ENCODE measurements at regions not wholly inside any gene's neighbourhood (a gene's known extent, or its start where the extent isn't known, plus 50 kb on each side); places are given as distances from the start of the nearest gene placed in this dataset.

DNA sequence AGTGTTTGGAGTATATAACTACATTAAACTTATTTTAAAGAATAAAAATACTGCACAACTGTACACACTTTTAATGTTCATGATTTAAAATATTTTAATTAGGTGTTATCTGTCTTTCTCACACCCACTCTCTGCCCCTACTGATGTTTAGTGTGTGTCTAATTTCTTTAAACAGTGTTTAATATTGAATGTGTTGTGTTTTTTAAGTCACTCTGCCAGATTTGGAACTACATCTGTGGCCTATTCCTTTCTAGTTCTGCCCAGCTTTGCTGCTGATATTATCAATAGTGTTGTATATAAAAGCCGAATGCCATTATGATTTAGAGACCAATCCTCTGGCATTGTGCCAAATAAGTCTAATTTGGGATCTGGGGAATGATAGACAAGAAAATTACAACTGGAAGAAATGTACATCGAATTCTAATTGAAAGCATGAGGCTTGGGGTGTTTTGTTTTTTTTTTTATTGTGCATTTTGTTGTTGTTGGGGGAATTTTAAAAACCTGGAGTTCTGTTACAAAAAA lies 398.0 kb downstream of the CPS1 start:
- TF ChIP-seq, protein P1, sequence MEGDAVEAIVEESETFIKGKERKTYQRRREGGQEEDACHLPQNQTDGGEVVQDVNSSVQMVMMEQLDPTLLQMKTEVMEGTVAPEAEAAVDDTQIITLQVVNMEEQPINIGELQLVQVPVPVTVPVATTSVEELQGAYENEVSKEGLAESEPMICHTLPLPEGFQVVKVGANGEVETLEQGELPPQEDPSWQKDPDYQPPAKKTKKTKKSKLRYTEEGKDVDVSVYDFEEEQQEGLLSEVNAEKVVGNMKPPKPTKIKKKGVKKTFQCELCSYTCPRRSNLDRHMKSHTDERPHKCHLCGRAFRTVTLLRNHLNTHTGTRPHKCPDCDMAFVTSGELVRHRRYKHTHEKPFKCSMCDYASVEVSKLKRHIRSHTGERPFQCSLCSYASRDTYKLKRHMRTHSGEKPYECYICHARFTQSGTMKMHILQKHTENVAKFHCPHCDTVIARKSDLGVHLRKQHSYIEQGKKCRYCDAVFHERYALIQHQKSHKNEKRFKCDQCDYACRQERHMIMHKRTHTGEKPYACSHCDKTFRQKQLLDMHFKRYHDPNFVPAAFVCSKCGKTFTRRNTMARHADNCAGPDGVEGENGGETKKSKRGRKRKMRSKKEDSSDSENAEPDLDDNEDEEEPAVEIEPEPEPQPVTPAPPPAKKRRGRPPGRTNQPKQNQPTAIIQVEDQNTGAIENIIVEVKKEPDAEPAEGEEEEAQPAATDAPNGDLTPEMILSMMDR (IDR thresholded peaks at IDR 0.05; ENCODE audit: low read depth, low read length, missing control alignments) = no peak
- DNase-seq (ENCODE audit: extremely low read depth, low read depth) = no peak
- H3K4me3 ChIP-seq (replicated peaks; ENCODE audit: low read depth, low read length) = no peak overlapping the region

DNA sequence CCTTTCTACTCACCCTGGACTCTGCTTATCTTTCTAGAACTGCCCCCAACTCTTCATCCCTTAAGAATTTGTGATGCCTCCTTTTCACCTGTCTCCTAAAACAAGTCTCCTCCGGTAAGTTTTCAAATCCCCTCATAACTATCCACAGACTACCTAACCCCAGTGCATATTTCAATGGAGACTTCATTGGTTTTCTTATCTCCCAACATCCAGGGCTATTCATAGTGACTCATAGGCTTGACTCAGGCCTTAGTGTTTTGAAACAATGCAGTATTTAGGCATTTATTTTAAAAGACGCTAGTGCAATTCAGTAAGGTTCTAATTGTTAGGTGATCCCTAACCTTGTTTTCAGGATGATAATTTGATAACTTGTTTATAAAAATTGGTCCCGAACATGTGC lies 399.2 kb downstream of the CPS1 start:
- TF ChIP-seq, protein P1 (IDR thresholded peaks at IDR 0.05; ENCODE audit: low read depth, low read length, missing control alignments) = no peak
- no peak overlapping the region for H3K4me3 ChIP-seq (replicated peaks; ENCODE audit: low read depth, low read length)
- no peak for DNase-seq (ENCODE audit: extremely low read depth, low read depth)

DNA sequence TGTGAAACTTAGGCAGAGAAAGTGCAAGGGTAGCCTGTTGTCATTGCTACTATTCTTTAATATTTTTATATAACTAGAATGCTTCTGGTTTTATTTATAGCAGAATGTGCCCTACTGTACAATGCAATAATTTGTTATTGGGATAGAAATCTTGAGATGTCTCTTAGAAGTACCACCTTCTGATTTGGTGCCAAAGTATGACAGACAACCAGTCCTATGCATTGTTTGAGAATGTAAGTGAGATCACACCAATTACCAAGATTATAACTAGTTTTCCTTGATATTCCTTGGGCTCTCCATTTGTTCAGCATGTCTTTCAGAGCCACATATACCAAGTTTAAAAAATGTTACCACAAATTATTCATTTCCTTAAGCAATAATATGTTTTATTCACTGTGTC lies 399.7 kb downstream of the CPS1 start:
- no peak for DNase-seq (ENCODE audit: extremely low read depth, low read depth)
- TF ChIP-seq, protein P1 (IDR thresholded peaks at IDR 0.05; ENCODE audit: low read depth, low read length, missing control alignments) = no peak

DNA sequence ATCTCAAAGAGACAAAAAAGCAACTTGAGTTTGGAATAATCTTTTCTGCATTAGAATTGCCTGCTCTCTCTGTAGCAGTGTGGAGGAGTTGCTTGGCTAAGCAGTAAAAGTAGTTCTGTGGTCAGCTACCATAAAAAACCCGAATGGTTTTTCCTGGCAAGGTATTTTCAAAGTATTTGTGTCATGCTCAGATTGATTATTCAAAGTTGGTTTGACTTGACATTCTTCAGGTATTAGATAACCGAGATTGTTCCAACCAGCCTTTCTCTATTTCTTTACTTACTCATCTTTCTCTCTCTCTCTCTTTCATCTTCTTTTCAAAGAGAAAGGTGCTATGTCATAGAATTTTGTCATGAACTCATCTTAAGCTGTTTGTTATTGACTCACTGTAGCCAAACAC lies 404.9 kb downstream of the CPS1 start:
- H3K4me3 ChIP-seq (replicated peaks; ENCODE audit: low read depth, low read length) = no peak overlapping the region
- TF ChIP-seq, protein P1 (IDR thresholded peaks at IDR 0.05; ENCODE audit: low read depth, low read length, missing control alignments) = no peak
- DNase-seq (ENCODE audit: extremely low read depth, low read depth) = no peak

More for the DNA sequence above, 399.7 kb downstream of the CPS1 start:
- H3K4me3 ChIP-seq (replicated peaks; ENCODE audit: low read depth, low read length) = no peak overlapping the region

DNA sequence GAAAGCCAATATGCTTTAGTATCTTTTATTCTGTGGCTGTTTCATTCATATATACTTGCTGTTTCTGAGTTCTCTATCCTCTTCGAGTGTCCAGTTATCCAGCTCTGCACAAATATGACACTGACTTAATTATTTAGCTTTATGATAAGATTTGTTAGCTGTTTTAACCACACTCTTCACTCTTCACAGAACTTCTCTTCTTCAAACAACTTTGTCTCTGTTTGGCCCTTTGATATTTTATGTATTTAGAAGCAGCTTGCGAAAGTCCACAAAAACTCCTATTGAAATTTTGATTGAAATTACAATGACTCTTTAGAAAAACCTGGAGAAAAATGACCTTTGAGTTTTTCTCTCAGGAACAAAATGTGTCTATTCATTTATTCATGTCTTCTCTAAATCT lies 407.0 kb downstream of the CPS1 start:
- TF ChIP-seq, protein P1 (IDR thresholded peaks at IDR 0.05; ENCODE audit: low read depth, low read length, missing control alignments) = no peak

DNA sequence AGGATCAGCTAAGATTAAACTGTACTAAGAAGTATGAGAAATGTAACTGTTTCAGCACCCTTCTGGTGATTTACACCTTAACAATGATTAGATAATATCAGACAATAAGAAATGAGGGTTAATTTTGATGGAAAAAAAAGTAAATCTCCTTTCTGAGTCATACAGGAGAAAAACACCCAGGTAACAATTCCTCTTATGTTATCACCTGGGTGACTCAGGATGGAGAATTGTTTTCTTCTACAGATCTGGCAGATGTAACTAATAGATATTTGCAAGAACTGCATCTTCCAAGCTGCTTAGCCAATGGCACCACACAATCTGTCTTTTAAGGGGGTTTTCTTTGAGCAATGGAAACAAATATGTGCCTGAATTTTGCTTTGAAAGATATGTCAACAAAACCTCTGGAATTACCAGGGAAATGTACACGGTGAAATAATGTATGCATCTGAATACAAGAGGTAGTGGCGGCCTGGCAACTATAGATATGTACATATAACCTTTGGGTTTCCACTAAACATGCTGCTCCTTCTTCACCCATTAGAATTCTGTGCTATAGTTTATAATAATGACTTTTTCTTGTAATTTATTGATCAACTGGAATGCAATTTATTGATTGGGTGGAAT lies 407.9 kb downstream of the CPS1 start:
- no peak for DNase-seq (ENCODE audit: extremely low read depth, low read depth)
- TF ChIP-seq, protein P1 (IDR thresholded peaks at IDR 0.05; ENCODE audit: low read depth, low read length, missing control alignments) = no peak
- no peak overlapping the region for H3K4me3 ChIP-seq (replicated peaks; ENCODE audit: low read depth, low read length)

More for the DNA sequence above, 407.0 kb downstream of the CPS1 start:
- no peak overlapping the region for H3K4me3 ChIP-seq (replicated peaks; ENCODE audit: low read depth, low read length)
- no peak for DNase-seq (ENCODE audit: extremely low read depth, low read depth)

DNA sequence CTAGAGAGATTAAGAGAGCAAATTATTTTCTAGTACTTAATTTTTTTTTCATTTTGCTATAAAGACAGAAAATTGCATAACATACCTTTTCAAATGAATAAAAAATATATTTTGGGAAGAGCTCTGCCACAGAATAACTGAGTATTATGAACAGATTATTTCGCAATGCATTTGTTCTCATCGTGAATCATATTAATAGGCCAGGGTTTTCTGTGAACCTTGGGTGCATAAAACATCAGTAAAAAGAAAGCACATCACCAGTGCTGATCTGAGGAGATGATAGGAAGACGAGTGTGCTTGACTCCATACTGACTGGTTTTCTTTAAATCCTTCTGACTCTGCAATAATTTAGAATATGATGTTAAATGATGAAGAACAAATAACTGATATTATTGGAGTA lies 409.1 kb downstream of the CPS1 start:
- no peak for DNase-seq (ENCODE audit: extremely low read depth, low read depth)
- H3K4me3 ChIP-seq (replicated peaks; ENCODE audit: low read depth, low read length) = no peak overlapping the region
- TF ChIP-seq, protein P1 (IDR thresholded peaks at IDR 0.05; ENCODE audit: low read depth, low read length, missing control alignments) = no peak

All from HFF-Myc (cell line).